GM21390 (cell line): ENCODE measurements at regions not wholly inside any gene's neighbourhood (a gene's known extent, or its start where the extent isn't known, plus 50 kb on each side); places are given as distances from the start of the nearest gene placed in this dataset.

ENCODE experiments used
- ATAC-seq: cut with Tn5 transposase; IDR thresholded peaks from one replicate; pipeline ENCODE4 v1.9.1; 2021; ENCODE audit not compliant: unreplicated experiment

DNA sequence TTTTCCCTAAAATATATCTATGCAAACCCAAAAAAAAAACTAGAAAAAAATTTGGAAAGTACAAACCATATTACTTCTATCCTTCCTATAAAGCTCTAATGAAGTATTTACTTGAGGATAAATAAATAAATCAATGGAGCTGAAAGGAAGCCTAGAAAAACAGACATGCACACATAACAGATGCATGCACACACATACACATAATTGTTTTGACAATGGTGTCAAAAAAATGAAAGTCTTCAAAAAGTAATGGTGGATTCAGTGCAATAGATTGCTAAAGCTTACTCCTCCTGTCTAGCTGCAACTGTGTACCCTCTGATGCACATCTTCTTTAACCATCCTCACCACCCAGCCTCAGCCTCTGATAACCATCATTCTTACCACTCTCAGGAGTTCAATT, 521.9 kb upstream of the RGS18 start:
- ATAC-seq: no peak

- ATAC-seq: no peak
Measured at GRCh38 chr1:191641420-191642260, 516.6 kb upstream of the RGS18 start.

DNA sequence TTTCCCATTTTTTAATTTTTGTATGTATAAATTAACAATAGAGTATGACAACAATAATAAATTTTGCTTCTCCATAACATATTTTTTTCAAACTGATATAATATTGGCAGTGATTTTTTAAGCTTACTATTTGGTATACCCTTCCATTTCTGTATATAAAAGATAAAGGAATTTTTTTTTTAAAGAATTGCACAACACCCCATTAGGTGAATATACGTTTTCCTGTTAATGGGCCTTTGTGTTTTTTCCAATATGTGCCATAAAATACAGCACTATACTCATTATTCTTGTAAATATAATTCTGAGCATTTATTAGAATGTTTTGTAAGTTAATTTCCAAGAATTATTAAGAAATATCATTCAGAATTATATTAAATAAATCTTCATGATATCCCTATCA, 515.2 kb upstream of the RGS18 start:
- no peak for ATAC-seq

- ATAC-seq: no peak
Measured at GRCh38 chr1:191648939-191649338, 509.3 kb upstream of the RGS18 start.

GRCh38 chr1:191662051-191662450, 496.2 kb upstream of the RGS18 start:
- no peak for ATAC-seq

DNA sequence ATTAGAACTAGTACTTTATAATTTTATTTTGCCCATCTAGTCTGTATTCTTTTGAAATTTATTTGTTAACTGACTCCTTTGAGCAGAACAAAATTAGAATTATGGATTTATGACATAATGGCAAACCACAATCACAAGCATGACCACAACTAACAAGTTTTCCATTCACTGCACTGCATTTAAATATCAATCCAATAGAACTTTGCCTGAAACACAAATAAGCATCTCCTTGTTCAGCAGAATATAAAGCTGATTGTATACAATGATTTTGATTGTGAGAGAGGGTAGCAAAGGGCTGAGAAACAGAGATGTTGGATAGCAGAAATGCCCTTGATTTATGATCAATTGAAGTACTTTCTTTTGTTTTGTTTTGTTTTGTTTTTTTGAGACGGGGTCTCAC, 495.5 kb upstream of the RGS18 start:
- no peak for ATAC-seq

- no peak for ATAC-seq
Measured at GRCh38 chr1:191668525-191668924, 489.7 kb upstream of the RGS18 start.

DNA sequence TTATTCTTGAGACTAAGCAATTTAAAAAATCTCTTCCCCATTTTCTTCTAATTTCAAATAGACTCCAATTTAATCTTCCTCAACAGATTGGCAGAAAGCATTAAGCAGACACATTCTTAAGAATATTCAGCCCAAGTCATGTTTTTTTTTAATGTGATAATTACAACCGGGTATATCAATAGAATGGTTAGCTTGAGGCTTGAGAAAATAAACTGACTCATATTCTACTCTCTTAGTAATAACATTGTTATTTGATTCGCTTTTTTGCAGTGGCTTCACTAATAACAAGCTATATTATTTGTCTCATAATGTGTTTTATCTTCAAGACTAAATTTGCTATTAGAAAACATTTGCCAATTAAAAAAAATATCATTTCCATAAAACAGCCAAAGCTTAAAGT, 488.6 kb upstream of the RGS18 start:
- ATAC-seq: no peak

DNA sequence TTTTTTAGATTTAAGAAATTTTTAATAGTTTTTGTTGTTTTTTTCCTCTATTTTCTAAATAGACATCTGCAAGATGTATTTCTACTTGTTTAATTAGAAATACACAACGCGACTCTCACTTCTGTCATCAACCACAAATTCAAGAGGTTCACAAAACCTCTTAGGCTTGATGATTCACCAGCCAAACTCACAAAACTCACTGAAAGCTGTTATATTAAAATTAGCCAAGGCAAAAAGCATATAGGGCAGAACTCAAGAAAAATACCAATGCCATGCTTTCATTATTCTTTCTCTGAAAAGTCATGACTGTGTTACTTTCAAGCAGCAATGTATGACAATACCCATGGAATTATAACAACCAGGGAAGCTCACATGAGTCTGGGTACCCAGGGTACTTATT, 487.0 kb upstream of the RGS18 start:
- no peak for ATAC-seq

DNA sequence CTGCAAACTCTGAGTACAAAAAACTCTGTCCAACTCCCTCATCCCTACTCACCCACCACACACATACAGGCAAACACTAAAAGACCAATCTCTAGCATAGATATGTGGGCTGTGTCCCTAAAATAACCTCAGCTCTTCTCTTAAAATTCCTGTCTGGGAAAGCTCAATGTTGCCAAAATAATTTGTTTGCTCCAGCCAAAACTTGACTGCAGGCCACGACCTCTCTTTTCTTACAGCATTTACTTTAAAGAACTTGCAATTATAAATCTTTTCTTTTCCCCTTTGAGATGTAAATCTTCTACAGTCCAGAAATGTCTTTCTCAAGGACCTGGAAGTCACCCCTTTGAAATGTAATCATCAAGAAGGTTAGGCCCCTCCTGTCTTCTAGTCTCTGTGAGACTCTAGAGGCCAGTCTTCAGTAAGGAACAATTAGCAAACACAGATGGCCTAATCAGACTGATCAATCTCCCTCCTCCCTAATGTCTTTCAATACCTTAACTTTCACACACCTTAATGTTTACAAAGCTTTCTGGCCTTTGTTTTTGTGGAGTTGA, 483.6 kb upstream of the RGS18 start:
- no peak for ATAC-seq

- ATAC-seq: no peak
Measured at GRCh38 chr1:191675856-191676783, 482.1 kb upstream of the RGS18 start.

DNA sequence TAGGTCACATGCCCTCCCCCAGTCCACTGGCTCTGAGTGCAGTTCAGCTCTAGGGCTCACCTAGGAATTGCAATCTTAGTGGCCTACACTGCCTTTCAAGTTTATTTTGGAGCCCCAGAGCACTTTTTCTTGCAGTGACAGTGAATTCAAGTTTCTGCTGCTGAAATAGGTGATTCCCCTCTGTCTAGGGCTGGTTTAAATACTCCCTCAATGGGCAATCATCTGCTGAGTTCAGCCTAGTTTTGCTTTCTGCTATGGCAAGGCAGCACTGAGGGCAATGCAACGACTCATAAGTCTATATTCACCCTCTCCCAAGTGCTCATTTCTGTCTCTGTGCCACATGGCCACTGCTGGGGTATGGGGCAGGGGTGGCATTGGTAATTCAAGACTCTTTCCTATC, 472.6 kb upstream of the RGS18 start:
- no peak for ATAC-seq

GRCh38 chr1:191687721-191688120, 470.5 kb upstream of the RGS18 start:
- no peak for ATAC-seq

DNA sequence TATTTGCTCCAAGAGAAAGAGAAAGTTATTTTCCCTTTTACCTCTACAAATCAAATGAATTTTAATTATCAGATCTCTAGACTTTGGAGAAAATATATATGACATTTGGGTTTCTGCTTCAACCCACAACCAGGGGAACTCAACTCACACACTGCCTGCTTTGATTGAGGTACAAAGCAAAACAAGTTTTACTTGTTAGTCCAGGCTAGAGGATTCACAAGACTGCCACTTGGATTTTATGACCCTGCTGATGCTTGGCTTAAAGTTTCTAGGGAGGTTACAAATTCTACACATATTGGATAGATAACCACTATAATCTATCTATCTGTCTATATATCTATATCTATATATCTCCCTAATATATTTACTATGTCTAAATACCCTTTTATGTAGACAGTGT, 467.3 kb upstream of the RGS18 start:
- ATAC-seq: no peak

GRCh38 chr1:191693797-191694196, 464.5 kb upstream of the RGS18 start:
- no peak for ATAC-seq

GRCh38 chr1:191695865-191696264, 462.4 kb upstream of the RGS18 start:
- ATAC-seq: peak; percentile 93

- ATAC-seq: no peak
Measured at GRCh38 chr1:191696354-191696753, 461.9 kb upstream of the RGS18 start.

DNA sequence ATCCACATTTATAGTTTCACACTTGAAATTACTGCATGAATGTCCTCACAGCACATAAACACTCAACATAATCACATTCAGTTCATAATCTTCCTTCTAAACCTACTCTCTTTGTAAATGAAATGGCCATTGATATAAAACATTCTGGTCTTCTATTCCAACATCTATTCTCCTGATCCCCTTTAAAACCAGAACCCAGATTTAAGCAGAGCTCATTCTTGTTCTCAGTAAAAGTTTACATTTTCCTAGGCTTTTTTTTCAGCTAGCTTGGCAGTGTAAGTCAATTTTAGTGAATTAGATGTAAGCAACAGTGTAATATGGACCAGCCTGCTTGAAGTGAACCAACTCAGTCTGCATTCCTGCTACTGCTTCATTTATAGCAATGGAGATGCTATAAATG, 460.7 kb upstream of the RGS18 start:
- ATAC-seq: no peak

- no peak for ATAC-seq
Measured at GRCh38 chr1:191698246-191698645, 460.0 kb upstream of the RGS18 start.

DNA sequence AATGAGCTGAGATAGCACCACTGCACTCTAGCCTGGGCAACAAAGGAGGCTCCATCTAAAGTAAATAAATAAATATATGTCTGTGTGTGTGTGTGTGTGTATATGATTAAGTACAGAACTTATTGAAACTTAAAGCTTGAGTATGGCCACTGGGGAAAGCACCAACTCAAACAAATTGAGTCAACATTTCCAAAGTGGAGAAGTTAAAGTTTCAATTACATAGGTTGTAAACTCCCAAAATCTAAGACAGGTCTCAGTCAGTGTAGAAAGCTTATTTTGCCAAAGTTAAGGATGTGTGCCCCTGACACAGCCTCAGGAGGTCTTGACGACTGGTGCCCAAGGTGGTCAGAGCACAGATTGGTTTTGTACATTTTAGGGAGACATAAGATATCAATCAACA, 458.9 kb upstream of the RGS18 start:
- ATAC-seq: no peak

DNA sequence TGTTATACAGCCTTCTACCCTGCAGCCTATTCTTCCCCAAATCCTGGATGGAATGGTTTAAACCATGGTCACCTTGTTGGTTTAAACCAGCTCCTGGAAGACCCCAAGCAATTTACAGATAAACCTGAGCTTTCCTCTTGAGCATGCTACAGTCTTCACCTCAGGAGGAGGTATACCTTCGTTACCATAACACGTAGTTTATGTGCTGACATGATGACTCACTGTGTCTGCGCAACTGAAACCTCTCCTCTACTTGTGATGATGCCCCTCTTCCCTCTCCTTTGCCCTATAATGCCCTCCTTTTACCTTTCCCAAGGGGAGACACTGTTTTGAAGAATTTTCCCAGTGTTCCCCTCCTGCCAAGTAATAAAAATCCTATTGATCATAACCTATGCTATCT, 457.3 kb upstream of the RGS18 start:
- no peak for ATAC-seq

- no peak for ATAC-seq
Measured at GRCh38 chr1:191702124-191702523, 456.1 kb upstream of the RGS18 start.
